ENCODE measurements at regions not wholly inside any gene's neighbourhood (a gene's known extent, or its start where the extent isn't known, plus 50 kb on each side); places are given as distances from the start of the nearest gene placed in this dataset.

GRCh38 chr14:34237677-34238076 is 224.4 kb downstream of the SPTSSA start:
- dilution Hi-C loops (cut with MboI; ENCODE audit: extremely low pct_ligation_motif_present, low sequenced_read_pairs): no loop called here
- DNase-seq (ENCODE audit: low read depth, low spot score): no peak
- TF ChIP-seq, protein P1, sequence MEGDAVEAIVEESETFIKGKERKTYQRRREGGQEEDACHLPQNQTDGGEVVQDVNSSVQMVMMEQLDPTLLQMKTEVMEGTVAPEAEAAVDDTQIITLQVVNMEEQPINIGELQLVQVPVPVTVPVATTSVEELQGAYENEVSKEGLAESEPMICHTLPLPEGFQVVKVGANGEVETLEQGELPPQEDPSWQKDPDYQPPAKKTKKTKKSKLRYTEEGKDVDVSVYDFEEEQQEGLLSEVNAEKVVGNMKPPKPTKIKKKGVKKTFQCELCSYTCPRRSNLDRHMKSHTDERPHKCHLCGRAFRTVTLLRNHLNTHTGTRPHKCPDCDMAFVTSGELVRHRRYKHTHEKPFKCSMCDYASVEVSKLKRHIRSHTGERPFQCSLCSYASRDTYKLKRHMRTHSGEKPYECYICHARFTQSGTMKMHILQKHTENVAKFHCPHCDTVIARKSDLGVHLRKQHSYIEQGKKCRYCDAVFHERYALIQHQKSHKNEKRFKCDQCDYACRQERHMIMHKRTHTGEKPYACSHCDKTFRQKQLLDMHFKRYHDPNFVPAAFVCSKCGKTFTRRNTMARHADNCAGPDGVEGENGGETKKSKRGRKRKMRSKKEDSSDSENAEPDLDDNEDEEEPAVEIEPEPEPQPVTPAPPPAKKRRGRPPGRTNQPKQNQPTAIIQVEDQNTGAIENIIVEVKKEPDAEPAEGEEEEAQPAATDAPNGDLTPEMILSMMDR (optimal IDR thresholded peaks at IDR 0.05 in 1 of 3, IDR thresholded peaks at IDR 0.05 in 1 of 3, conservative IDR thresholded peaks at IDR 0.05 in 1 of 3; ENCODE audit: extremely low read depth in 1 of 3, insufficient read depth in 2 of 3, low read length in 3 of 3): no peak
- TF ChIP-seq EZH2 (IDR thresholded peaks at IDR 0.05; ENCODE audit: low read length): no peak

DNA sequence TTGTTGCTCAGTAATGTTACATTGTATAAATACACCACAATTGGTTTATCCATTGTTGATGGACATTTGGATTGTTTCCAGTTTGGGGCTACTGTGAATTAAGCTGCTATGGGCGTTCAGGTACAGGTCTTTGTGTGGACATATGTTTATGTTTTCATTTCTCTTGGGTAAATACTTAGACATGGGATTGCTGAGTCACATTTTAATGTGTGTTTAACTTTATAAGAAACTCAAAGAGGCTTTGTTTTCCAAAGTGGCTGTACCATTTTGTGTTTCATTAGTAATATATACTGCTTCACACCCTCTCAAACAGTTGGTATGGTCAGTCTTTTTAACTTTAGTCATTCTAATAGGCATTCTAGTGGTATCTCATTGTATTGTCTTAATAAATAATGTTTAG is 225.0 kb downstream of the SPTSSA start:
- dilution Hi-C loops (cut with MboI; ENCODE audit: extremely low pct_ligation_motif_present, low sequenced_read_pairs): no loop called here
- Histone ChIP-seq H3K79me2 (ENCODE audit: control insufficient read depth, insufficient read depth, low read length) (no peaks in the 10 kb centered on the region), H3K9me3 (ENCODE audit: control insufficient read depth, low read depth, low read length) (no peaks in the 10 kb centered on the region), H3K9ac (ENCODE audit: control insufficient read depth, extremely low read depth, insufficient read depth, low read length) (no peak overlapping the region), H3K9me1 (ENCODE audit: control insufficient read depth, extremely low read depth, insufficient read depth, low read length) (no peaks in the 10 kb centered on the region), H4K20me1 (ENCODE audit: control insufficient read depth, extremely low read depth, insufficient read depth, low read length) (no peaks in the 10 kb centered on the region), H3K4me2 (ENCODE audit: control insufficient read depth, extremely low read depth, insufficient read depth, low read depth, low read length) (no peak overlapping the region), H2AFZ (ENCODE audit: control insufficient read depth, low read length) (no peak overlapping the region), H3K27me3 (ENCODE audit: control insufficient read depth, extremely low read depth, insufficient read depth, low read length) (no peaks in the 10 kb centered on the region), H3K4me1 (ENCODE audit: control insufficient read depth, extremely low read depth, insufficient read depth, low read length) (no peaks in the 10 kb centered on the region), H3K4me3 (ENCODE audit: control insufficient read depth in 2 of 3, extremely low read depth in 1 of 3, insufficient read depth in 2 of 3, low read depth in 1 of 3, low read length in 3 of 3) (no peak overlapping the region), H3K27ac (ENCODE audit: control insufficient read depth, insufficient read depth, low read length) (no peak overlapping the region), H3K36me3 (ENCODE audit: control insufficient read depth in 2 of 2, extremely low read depth in 1 of 2, insufficient read depth in 2 of 2, low read length in 2 of 2) (no peaks in the 10 kb centered on the region)
- FAIRE-seq (peak; percentile 34), DNase-seq (ENCODE audit: low read depth, low spot score) (no peak)
- TF ChIP-seq EZH2 (IDR thresholded peaks at IDR 0.05; ENCODE audit: low read length): no peak
- TF ChIP-seq, protein P1 (optimal IDR thresholded peaks at IDR 0.05 in 1 of 3, IDR thresholded peaks at IDR 0.05 in 1 of 3, conservative IDR thresholded peaks at IDR 0.05 in 1 of 3; ENCODE audit: extremely low read depth in 1 of 3, insufficient read depth in 2 of 3, low read length in 3 of 3): no peak

More at GRCh38 chr14:34237677-34238076, 224.4 kb downstream of the SPTSSA start:
- Histone ChIP-seq H3K27ac (ENCODE audit: control insufficient read depth, insufficient read depth, low read length) (no peak overlapping the region), H4K20me1 (ENCODE audit: control insufficient read depth, extremely low read depth, insufficient read depth, low read length) (no peaks in the 10 kb centered on the region), H3K9me3 (ENCODE audit: control insufficient read depth, low read depth, low read length) (no peaks in the 10 kb centered on the region), H3K79me2 (ENCODE audit: control insufficient read depth, insufficient read depth, low read length) (no peaks in the 10 kb centered on the region), H3K36me3 (ENCODE audit: control insufficient read depth in 2 of 2, extremely low read depth in 1 of 2, insufficient read depth in 2 of 2, low read length in 2 of 2) (no peaks in the 10 kb centered on the region), H3K9me1 (ENCODE audit: control insufficient read depth, extremely low read depth, insufficient read depth, low read length) (no peaks in the 10 kb centered on the region), H3K4me1 (ENCODE audit: control insufficient read depth, extremely low read depth, insufficient read depth, low read length) (no peaks in the 10 kb centered on the region), H3K9ac (ENCODE audit: control insufficient read depth, extremely low read depth, insufficient read depth, low read length) (no peak overlapping the region), H3K27me3 (ENCODE audit: control insufficient read depth, extremely low read depth, insufficient read depth, low read length) (no peaks in the 10 kb centered on the region), H2AFZ (ENCODE audit: control insufficient read depth, low read length) (no peak overlapping the region), H3K4me3 (ENCODE audit: control insufficient read depth in 2 of 3, extremely low read depth in 1 of 3, insufficient read depth in 2 of 3, low read depth in 1 of 3, low read length in 3 of 3) (no peak overlapping the region), H3K4me2 (ENCODE audit: control insufficient read depth, extremely low read depth, insufficient read depth, low read depth, low read length) (no peak overlapping the region)
- no peak for FAIRE-seq

Data from keratinocyte (primary cell).